NB4 (cell line): ENCODE measurements at regions not wholly inside any gene's neighbourhood (a gene's known extent, or its start where the extent isn't known, plus 50 kb on each side); places are given as distances from the start of the nearest gene placed in this dataset.

Source experiments
- DNase-seq: peaks from one replicate; pipeline ENCODE4 v3.0.0; 2010; ENCODE audit warnings: low read depth
- H3K4me3 ChIP-seq: one replicate; pipeline ENCODE4 v1.5.1; 2011; ENCODE audit warnings: mild to moderate bottlenecking, low read depth, low read length, moderate library complexity
- CTCF ChIP-seq: IDR thresholded peaks from one replicate; pipeline ENCODE4 v1.5.1; 2012; ENCODE audit warnings: low read depth, low read length
- MYC ChIP-seq: IDR thresholded peaks from 2 replicates; pipeline ENCODE4 v1.6.1; 2011; ENCODE audit warnings: low read depth, low read length
- POLR2A ChIP-seq: IDR thresholded peaks from 2 replicates; pipeline ENCODE4 v1.6.1; 2011; ENCODE audit warnings: mild to moderate bottlenecking; ENCODE audit not compliant: insufficient read length; ENCODE audit errors: extremely low read depth
- TF ChIP-seq, protein P1 (sequence below): IDR thresholded peaks from 2 replicates; pipeline ENCODE4 v1.6.1; 2011; ENCODE audit warnings: low read depth, low read length

GRCh38 chr15:35647303-35647702 is 101.3 kb upstream of the DPH6 start:
- no peak for TF ChIP-seq CTCF
- no peak for TF ChIP-seq POLR2A
- no peak for TF ChIP-seq MYC
- TF ChIP-seq, protein P1, sequence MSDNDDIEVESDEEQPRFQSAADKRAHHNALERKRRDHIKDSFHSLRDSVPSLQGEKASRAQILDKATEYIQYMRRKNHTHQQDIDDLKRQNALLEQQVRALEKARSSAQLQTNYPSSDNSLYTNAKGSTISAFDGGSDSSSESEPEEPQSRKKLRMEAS, result no peak
- no peak for DNase-seq
- H3K4me3 ChIP-seq, result no peak overlapping the region

DNA sequence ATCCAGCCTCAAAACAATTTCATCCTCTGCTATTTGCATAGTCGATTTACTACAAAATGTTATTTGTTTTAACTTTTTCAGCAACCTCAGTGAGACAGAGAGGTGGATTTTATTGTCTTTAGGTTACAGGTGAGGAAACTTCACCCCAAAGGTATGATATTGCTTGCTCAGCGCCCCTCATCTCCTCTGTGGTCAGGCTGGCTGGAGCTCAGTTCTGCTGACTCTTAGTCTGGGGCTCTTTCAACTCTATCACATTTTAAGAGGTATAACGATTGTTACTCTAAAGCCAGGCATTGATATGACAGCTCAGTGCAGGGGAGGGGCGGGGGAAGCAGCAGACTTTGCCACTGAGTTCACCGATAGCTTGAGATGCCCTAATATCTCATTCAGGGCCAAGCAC is 103.0 kb upstream of the DPH6 start:
- TF ChIP-seq, protein P1, result no peak
- TF ChIP-seq CTCF (no peak), MYC (no peak), POLR2A (no peak)
- no peak for DNase-seq
- H3K4me3 ChIP-seq, result no peak overlapping the region

DNA sequence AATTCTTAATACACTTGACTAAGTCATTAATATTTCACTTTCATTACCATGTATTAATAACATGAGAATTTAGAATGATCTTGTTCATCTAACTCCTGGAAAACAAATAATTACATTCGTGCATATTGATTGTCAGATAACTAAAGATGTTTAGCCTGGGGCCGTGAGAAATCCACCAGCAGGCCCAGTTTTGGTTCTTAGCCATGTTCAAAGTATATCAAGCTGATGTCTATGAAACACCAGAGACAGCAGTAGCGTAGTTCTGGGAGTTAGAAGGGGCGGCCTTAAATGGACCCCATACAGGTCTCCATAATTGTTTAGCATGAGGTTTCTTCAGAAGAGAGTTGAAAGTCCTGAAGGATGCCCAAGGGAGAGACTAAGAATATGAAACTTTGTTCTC is 103.6 kb upstream of the DPH6 start:
- DNase-seq, result no peak
- TF ChIP-seq, protein P1, result no peak
- TF ChIP-seq POLR2A, result no peak
- H3K4me3 ChIP-seq, result no peak overlapping the region

DNA sequence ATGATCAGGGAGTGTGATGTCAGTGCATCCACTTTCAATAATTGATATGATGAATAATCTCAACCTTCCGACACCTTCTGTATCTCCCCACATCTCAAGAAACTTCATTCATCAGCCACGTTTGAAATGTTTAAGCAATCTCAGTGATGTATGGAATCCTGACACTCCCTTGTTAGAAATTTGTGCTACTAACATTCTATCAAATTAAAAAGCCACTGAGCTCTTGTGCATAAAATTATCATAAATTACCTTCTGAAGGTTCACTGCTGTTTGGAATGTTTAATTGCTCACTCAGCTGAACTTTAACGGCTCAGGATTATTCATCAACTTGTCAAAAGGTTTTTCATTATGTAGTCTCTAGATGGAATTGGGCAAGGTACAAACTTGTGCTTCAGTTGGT is 108.4 kb upstream of the DPH6 start:
- TF ChIP-seq, protein P1, result no peak
- TF ChIP-seq POLR2A (no peak), MYC (no peak), CTCF (no peak)
- no peak for DNase-seq
- H3K4me3 ChIP-seq, result no peak overlapping the region

- H3K4me3 ChIP-seq, result no peak overlapping the region
- no peak for TF ChIP-seq POLR2A
- no peak for TF ChIP-seq MYC
- no peak for TF ChIP-seq CTCF
- TF ChIP-seq, protein P1, result no peak
- DNase-seq, result no peak
Observed at GRCh38 chr15:35657679-35658311, 111.8 kb upstream of the DPH6 start.

DNA sequence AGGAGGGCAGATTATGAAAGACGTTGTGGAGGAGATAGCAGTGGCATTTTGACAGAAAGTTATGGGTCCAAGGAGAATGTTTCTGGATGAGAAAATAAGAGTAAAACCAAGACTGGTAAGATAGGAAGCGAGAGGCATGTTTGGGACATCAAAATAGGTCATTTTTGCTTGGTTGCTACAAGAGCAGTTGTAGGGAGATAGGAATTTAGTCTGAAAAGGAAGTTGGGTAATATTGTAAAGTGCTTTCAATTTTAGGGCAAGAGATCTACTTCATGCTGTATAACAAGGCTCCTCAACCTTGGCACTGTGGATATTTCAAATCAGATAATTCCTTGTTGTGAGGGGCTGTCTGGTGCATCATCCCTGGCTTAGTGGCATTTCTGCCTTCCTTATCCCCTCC is 118.0 kb upstream of the DPH6 start:
- no peak overlapping the region for H3K4me3 ChIP-seq
- DNase-seq, result no peak
- TF ChIP-seq, protein P1, result no peak
- TF ChIP-seq MYC, result no peak
- TF ChIP-seq POLR2A, result no peak
- no peak for TF ChIP-seq CTCF
